GM23338 (cell line): ENCODE measurements at regions not wholly inside any gene's neighbourhood (a gene's known extent, or its start where the extent isn't known, plus 50 kb on each side); places are given as distances from the start of the nearest gene placed in this dataset.

Experiments
- ATAC-seq: fragments of 200-7000 bp; cut with Tn5 transposase; 3 replicates; pipeline ENCODE4 v1.9.1; 2020
- DNase-seq: peaks from one replicate; pipeline ENCODE4 v3.0.0-alpha.2; 2015; ENCODE audit warnings: low spot score
- H2AFZ ChIP-seq: fragments of 200-600 bp; sonication (generic); 2 replicates; pipeline ENCODE4 v1.8.0; 2016; ENCODE audit warnings: antibody characterized with exemption, mild to moderate bottlenecking, moderate library complexity
- H3F3A ChIP-seq: fragments of 200-600 bp; sonication (generic); replicated peaks from 2 replicates; pipeline ENCODE4 v1.8.0; 2017; ENCODE audit warnings: antibody characterized with exemption, mixed run types, low read depth
- H3K27ac ChIP-seq: fragments of 200-600 bp; sonication (generic); 2 replicates; pipeline ENCODE4 v1.6.1; 2016; ENCODE audit warnings: low read depth
- H3K27me3 ChIP-seq: fragments of 200-600 bp; sonication (generic); 2 replicates; pipeline ENCODE4 v1.8.0; 2016; ENCODE audit warnings: mild to moderate bottlenecking, mixed run types, moderate library complexity; ENCODE audit not compliant: insufficient read depth
- H3K36me3 ChIP-seq: fragments of 200-600 bp; sonication (generic); 2 replicates; pipeline ENCODE4 v1.8.0; 2016; ENCODE audit warnings: mild to moderate bottlenecking; ENCODE audit not compliant: insufficient read depth
- H3K4me1 ChIP-seq: fragments of 200-600 bp; sonication (generic); 2 replicates; pipeline ENCODE4 v1.8.0; 2016; ENCODE audit warnings: mild to moderate bottlenecking, moderate library complexity; ENCODE audit not compliant: insufficient read depth
- H3K4me2 ChIP-seq: fragments of 200-600 bp; sonication (generic); 2 replicates; pipeline ENCODE4 v1.7.1; 2017; ENCODE audit warnings: mixed run types
- H3K4me3 ChIP-seq: fragments of 200-600 bp; sonication (generic); 2 replicates; pipeline ENCODE4 v1.6.1; 2016; ENCODE audit warnings: mixed run types
- H3K79me2 ChIP-seq: fragments of 200-600 bp; sonication (generic); replicated peaks from 2 replicates; pipeline ENCODE4 v1.8.0; 2017; ENCODE audit warnings: mild to moderate bottlenecking; ENCODE audit not compliant: insufficient read depth
- H3K9me2 ChIP-seq: fragments of 200-600 bp; sonication (generic); 2 replicates; pipeline ENCODE4 v1.8.0; 2017; ENCODE audit not compliant: insufficient read depth
- H4K20me1 ChIP-seq: fragments of 200-600 bp; sonication (generic); replicated peaks from 2 replicates; pipeline ENCODE4 v1.8.0; 2017; ENCODE audit warnings: mild to moderate bottlenecking; ENCODE audit not compliant: insufficient read depth
- H3K27ac Mint-ChIP-seq: 2 replicates; pipeline ENCODE4 v1.8.0; 2020; ENCODE audit warnings: inconsistent platforms, mild to moderate bottlenecking, moderate library complexity, mixed read lengths
- H3K27me3 Mint-ChIP-seq: 3 replicates; pipeline ENCODE4 v1.8.0; 2022; ENCODE audit warnings: low read depth, mild to moderate bottlenecking, moderate library complexity, mixed read lengths, inconsistent platforms; ENCODE audit not compliant: insufficient read depth, poor library complexity
- H3K36me3 Mint-ChIP-seq: 3 replicates; pipeline ENCODE4 v1.8.0; 2021; ENCODE audit warnings: low read depth, mild to moderate bottlenecking, inconsistent platforms, moderate library complexity, mixed read lengths
- H3K4me1 Mint-ChIP-seq: 3 replicates; pipeline ENCODE4 v1.8.0; 2020; ENCODE audit warnings: mild to moderate bottlenecking, inconsistent platforms, mixed read lengths
- H3K4me3 Mint-ChIP-seq: 3 replicates; pipeline ENCODE4 v1.8.0; 2021; ENCODE audit warnings: moderate library complexity, mild to moderate bottlenecking, inconsistent platforms, mixed read lengths
- H3K9me3 Mint-ChIP-seq: 3 replicates; pipeline ENCODE4 v1.8.0; 2020; ENCODE audit warnings: moderate library complexity, mild to moderate bottlenecking, inconsistent platforms, mixed read lengths
- CREB1 ChIP-seq: fragments of 250-450 bp; sonication (Bioruptor Pico); IDR thresholded peaks from 2 replicates; pipeline ENCODE4 v1.5.0; 2020; ENCODE audit warnings: low read depth, mild to moderate bottlenecking, moderate library complexity
- ETS1 ChIP-seq: IDR thresholded peaks from 2 replicates; pipeline ENCODE4 v1.6.1; 2016; ENCODE audit warnings: antibody characterized with exemption
- EZH2 ChIP-seq: fragments of 200-600 bp; sonication (generic); IDR thresholded peaks from one replicate; pipeline ENCODE4 v1.8.0; 2017; ENCODE audit warnings: antibody characterized with exemption, mild to moderate bottlenecking, low read depth; ENCODE audit not compliant: unreplicated experiment
- EZH2phosphoT487 ChIP-seq: fragments of 200-600 bp; sonication (generic); IDR thresholded peaks from one replicate; pipeline ENCODE4 v1.8.1; 2018; ENCODE audit warnings: antibody characterized with exemption; ENCODE audit not compliant: unreplicated experiment
- JUNB ChIP-seq: IDR thresholded peaks from one replicate; pipeline ENCODE4 v1.6.1; 2016; ENCODE audit warnings: antibody characterized with exemption; ENCODE audit not compliant: unreplicated experiment
- NANOG ChIP-seq: IDR thresholded peaks from 2 replicates; pipeline ENCODE4 v1.6.1; 2016; ENCODE audit warnings: antibody characterized with exemption, borderline replicate concordance
- POLR2AphosphoS5 ChIP-seq: IDR thresholded peaks from 2 replicates; pipeline ENCODE4 v1.6.1; 2016; ENCODE audit warnings: antibody characterized with exemption, low read depth
- REST ChIP-seq: IDR thresholded peaks from one replicate; pipeline ENCODE4 v1.6.1; 2018; ENCODE audit warnings: antibody characterized with exemption; ENCODE audit not compliant: unreplicated experiment
- STAT1 ChIP-seq: IDR thresholded peaks from one replicate; pipeline ENCODE4 v1.6.1; 2016; ENCODE audit warnings: antibody characterized with exemption; ENCODE audit not compliant: unreplicated experiment
- ZNF114 ChIP-seq: fragments of 250-450 bp; sonication (Bioruptor Pico); IDR thresholded peaks from 2 replicates; pipeline ENCODE4 v1.5.0; 2020; ENCODE audit warnings: mild to moderate bottlenecking, moderate library complexity
- ZNF462 ChIP-seq: fragments of 250-450 bp; sonication (Bioruptor Pico); IDR thresholded peaks from 2 replicates; pipeline ENCODE4 v1.5.0; 2020; ENCODE audit warnings: mild to moderate bottlenecking, moderate library complexity

- H4K20me1 ChIP-seq, result no peaks in the 10 kb centered on the region
- no peak for DNase-seq
- H3F3A ChIP-seq, result no peaks in the 10 kb centered on the region
- H3K4me1 Mint-ChIP-seq, result no peaks in the 10 kb centered on the region
- no peak for TF ChIP-seq ZNF114 (CRISPR knock-in tag)
- no peak for TF ChIP-seq NANOG
- no peak for TF ChIP-seq ZNF462 (CRISPR knock-in tag)
- no peak for TF ChIP-seq REST
- no peak for TF ChIP-seq JUNB
- TF ChIP-seq ETS1, result no peak
- no peak for TF ChIP-seq EZH2phosphoT487
- TF ChIP-seq CREB1 (CRISPR knock-in tag), result no peak
- no peak for TF ChIP-seq POLR2AphosphoS5
- TF ChIP-seq STAT1, result no peak
- no peak for TF ChIP-seq EZH2
- H3K27me3 Mint-ChIP-seq, result peaks cover 2% of the 10 kb centered on the region
- no peaks in the 10 kb centered on the region for H3K27me3 ChIP-seq
- H3K36me3 ChIP-seq, result no peaks in the 10 kb centered on the region
- no peak overlapping the region for H3K4me3 ChIP-seq
- H3K9me3 Mint-ChIP-seq, result peaks cover 8% of the 10 kb centered on the region
- no peak overlapping the region for H3K4me2 ChIP-seq
- no peak overlapping the region for H2AFZ ChIP-seq
- H3K9me2 ChIP-seq, result no peaks in the 10 kb centered on the region
- no peaks in the 10 kb centered on the region for H3K4me1 ChIP-seq
- no peaks in the 10 kb centered on the region for H3K79me2 ChIP-seq
- H3K4me3 Mint-ChIP-seq, result no peak overlapping the region
- H3K27ac ChIP-seq, result no peak overlapping the region
- ATAC-seq, result no peak
- H3K36me3 Mint-ChIP-seq, result peaks cover 3% of the 10 kb centered on the region; the same call in 2 of the 3 replicates
- H3K27ac Mint-ChIP-seq, result no peak overlapping the region
Observed at GRCh38 chr9:29012911-29013310, 1439.6 kb upstream of the C9orf72 start.
